BJ (cell line): ENCODE measurements at regions not wholly inside any gene's neighbourhood (a gene's known extent, or its start where the extent isn't known, plus 50 kb on each side); places are given as distances from the start of the nearest gene placed in this dataset.
"Not testable (repeated sequence)": the region's sequence is repeated elsewhere in the genome, so short reads cannot be mapped to it uniquely, and the experiment has no call there.

ENCODE experiments used
- CTCF ChIA-PET: fragments of 350-600 bp; formaldehyde crosslinking; extraction: SDS; loops from one replicate; lab custom pipeline; 2021; ENCODE audit warnings: antibody characterized with exemption, inconsistent platforms; lab: Yijun Ruan, JAX
- POLR2A ChIA-PET: fragments of 300-600 bp; sonication (Branson Sonifier 250); formaldehyde crosslinking; extraction: SDS; loops from one replicate; lab custom pipeline; 2021; ENCODE audit warnings: antibody characterized with exemption; lab: Charles Lee
- DNase-seq: peaks from one replicate; pipeline ENCODE4 v3.0.0-alpha.2; 2011; ENCODE audit warnings: low read depth
- H3K27me3 ChIP-seq: 2 replicates; pipeline ENCODE4 v1.6.0; 2011; ENCODE audit warnings: low read length; ENCODE audit not compliant: control insufficient read depth, insufficient read depth
- H3K36me3 ChIP-seq: 2 replicates; pipeline ENCODE4 v1.5.1; 2011; ENCODE audit warnings: low read length; ENCODE audit not compliant: control insufficient read depth, insufficient read depth
- H3K4me3 ChIP-seq: 2 replicates; pipeline ENCODE4 v1.5.1; 2011; ENCODE audit warnings: low read depth, mild to moderate bottlenecking, control low read depth, low read length
- TF ChIP-seq, protein P1 (sequence below): IDR thresholded peaks from 2 replicates; pipeline ENCODE4 v1.5.1; 2011; ENCODE audit warnings: low read depth, mild to moderate bottlenecking, control low read depth, inconsistent platforms, low read length, moderate library complexity; ENCODE audit not compliant: insufficient read depth

DNA sequence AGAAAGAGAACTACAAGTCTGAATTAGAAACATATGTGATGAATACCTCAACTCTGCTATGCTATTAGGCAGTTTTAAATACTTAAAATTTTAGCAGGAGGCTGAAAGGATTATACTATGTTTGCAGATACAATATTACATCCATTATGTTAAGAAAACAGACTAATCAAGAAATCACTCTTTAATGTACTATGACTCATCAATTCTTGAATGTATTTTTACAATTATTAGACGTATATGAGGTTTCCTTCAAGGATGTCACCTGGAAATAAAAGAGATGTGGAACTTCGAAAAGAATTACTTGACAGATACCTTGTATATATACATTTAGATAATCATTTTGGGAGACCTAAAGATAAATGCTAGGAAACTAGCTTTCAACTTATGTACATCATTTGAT is 835.6 kb upstream of the MIR17HG start:
- DNase-seq = no peak
- H3K4me3 ChIP-seq = no peak overlapping the region
- TF ChIP-seq, protein P1, sequence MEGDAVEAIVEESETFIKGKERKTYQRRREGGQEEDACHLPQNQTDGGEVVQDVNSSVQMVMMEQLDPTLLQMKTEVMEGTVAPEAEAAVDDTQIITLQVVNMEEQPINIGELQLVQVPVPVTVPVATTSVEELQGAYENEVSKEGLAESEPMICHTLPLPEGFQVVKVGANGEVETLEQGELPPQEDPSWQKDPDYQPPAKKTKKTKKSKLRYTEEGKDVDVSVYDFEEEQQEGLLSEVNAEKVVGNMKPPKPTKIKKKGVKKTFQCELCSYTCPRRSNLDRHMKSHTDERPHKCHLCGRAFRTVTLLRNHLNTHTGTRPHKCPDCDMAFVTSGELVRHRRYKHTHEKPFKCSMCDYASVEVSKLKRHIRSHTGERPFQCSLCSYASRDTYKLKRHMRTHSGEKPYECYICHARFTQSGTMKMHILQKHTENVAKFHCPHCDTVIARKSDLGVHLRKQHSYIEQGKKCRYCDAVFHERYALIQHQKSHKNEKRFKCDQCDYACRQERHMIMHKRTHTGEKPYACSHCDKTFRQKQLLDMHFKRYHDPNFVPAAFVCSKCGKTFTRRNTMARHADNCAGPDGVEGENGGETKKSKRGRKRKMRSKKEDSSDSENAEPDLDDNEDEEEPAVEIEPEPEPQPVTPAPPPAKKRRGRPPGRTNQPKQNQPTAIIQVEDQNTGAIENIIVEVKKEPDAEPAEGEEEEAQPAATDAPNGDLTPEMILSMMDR = no peak
- no peaks in the 10 kb centered on the region for H3K36me3 ChIP-seq
- ChIA-PET CTCF (no interaction called here), POLR2A (no interaction called here)
- no peaks in the 10 kb centered on the region for H3K27me3 ChIP-seq

DNA sequence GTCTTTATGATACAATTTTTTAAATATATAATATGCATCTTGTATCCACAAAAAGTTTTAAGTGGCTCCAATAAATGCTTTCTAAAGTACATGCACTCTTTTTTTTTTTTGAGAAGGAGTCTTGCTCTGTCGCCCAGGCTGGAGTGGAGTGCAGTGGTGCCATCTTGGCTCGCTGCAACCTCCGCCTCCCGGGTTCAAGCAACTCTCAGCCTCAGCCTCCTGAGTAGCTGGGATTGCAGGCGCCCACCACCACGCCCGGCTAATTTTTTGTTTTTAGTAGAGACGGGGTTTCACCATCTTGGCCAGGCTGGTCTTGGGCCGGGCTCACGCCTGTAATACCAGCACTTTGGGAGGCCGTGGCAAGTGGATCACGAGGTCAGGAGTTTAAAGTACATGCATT is 832.8 kb upstream of the MIR17HG start:
- H3K27me3 ChIP-seq, CTCF ChIA-PET, H3K36me3 ChIP-seq, POLR2A ChIA-PET, H3K4me3 ChIP-seq, DNase-seq: not testable (repeated sequence)

- Histone ChIP-seq H3K36me3 (no peaks in the 10 kb centered on the region), H3K4me3 (no peak overlapping the region), H3K27me3 (no peaks in the 10 kb centered on the region)
- POLR2A ChIA-PET = no interaction called here
- CTCF ChIA-PET = no interaction called here
- TF ChIP-seq, protein P1 = no peak
- DNase-seq = no peak
These were observed 829.1 kb upstream of the MIR17HG start for GRCh38 chr13:90518417-90518816.

DNA sequence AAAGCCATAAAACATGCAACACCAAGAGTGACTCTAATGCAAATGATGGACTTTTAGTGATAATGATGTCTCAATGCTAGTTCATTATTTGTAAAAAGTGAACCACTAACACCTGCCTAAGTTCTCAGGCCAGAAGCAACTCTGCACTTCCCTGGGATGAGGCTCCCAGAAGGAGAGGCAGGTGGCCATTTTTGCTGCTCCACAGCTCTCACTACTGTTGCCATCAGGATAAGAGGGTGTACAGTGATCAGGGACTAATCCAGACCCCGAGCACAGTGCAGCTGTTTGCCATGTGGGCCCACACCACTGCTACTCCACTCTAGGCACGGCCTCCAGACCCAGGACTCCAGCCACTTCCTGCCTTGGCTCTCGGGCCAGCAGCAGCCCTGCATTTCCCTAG is 828.3 kb upstream of the MIR17HG start:
- TF ChIP-seq, protein P1 = no peak
- Histone ChIP-seq H3K27me3 (no peaks in the 10 kb centered on the region), H3K36me3 (no peaks in the 10 kb centered on the region), H3K4me3 (no peak overlapping the region)
- no peak for DNase-seq
- POLR2A ChIA-PET = no interaction called here
- CTCF ChIA-PET = no interaction called here

GRCh38 chr13:90526711-90527110 is 820.8 kb upstream of the MIR17HG start:
- ChIA-PET CTCF (no interaction called here), POLR2A (no interaction called here)
- no peaks in the 10 kb centered on the region for H3K36me3 ChIP-seq
- no peak overlapping the region for H3K4me3 ChIP-seq
- TF ChIP-seq, protein P1 = no peak
- H3K27me3 ChIP-seq = no peaks in the 10 kb centered on the region
- DNase-seq = no peak

DNA sequence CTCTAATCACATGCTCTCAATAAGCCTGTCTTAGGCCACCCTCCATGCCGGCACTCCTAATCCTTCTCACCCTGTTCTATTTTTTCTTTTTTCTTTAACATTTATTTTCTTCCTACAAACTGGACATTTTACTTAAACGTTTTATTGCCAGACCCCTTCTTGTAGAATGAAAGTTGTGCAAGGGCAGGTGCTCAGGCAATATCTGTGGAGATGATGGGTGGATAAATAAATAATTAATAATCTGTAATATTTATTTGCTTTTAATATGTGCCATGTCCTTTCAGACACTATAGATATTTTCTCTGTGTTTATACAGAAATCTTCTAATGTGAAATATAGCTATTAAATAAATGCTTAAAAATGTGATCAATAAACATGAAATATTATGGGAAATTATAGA is 815.7 kb upstream of the MIR17HG start:
- TF ChIP-seq, protein P1 = no peak
- POLR2A ChIA-PET = no interaction called here
- Histone ChIP-seq H3K36me3 (no peaks in the 10 kb centered on the region; the same call in 1 of the 2 replicates), H3K27me3 (no peaks in the 10 kb centered on the region), H3K4me3 (no peak overlapping the region)
- DNase-seq = no peak
- CTCF ChIA-PET = interaction anchor here (0.9 kb wide), 1 partner anchor 10 kb away, joined by 3 read pairs; no protein-coding TSS in a partner anchor
